ENCODE measurements at regions not wholly inside any gene's neighbourhood (a gene's known extent, or its start where the extent isn't known, plus 50 kb on each side); places are given as distances from the start of the nearest gene placed in this dataset.

- TF ChIP-seq, protein P1, sequence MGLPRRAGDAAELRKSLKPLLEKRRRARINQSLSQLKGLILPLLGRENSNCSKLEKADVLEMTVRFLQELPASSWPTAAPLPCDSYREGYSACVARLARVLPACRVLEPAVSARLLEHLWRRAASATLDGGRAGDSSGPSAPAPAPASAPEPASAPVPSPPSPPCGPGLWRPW (IDR thresholded peaks at IDR 0.05) = no peak
- no peak for TF ChIP-seq EP300 (IDR thresholded peaks at IDR 0.05)
Observed at GRCh38 chr1:34346128-34346527, 169.4 kb downstream of the C1orf94 start (continued).

DNA sequence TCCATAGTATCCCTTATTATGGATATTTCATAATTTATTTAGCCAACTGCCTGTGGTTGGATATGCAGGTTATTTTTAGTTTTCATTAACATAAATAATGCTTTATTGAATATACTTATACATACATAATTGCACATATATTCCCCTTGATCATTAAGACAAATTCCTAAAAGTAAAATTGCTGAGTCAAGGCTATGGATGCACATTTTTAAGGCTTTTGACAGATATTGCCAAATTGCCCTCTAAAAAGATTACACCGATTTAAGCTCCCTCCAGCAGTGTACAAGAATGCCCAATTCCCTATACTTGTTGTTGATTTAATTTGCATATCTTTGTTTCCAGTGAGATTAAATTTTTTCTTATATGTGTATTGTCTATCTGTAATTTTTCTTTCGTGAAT lies 176.7 kb downstream of the C1orf94 start:
- no peak for ATAC-seq
- no peaks in the 10 kb centered on the region for H3K4me1 ChIP-seq
- H3K9me3 ChIP-seq = no peaks in the 10 kb centered on the region
- CTCF ChIA-PET = no interaction called here
- FAIRE-seq = no peak
- TF ChIP-seq ZC3H11A (IDR thresholded peaks at IDR 0.05) (no peak), MAZ (IDR thresholded peaks at IDR 0.05; ENCODE audit: borderline replicate concordance, low read depth, low read length) (no peak), PBX3 (IDR thresholded peaks at IDR 0.05) (no peak), BCL3 (IDR thresholded peaks at IDR 0.05) (no peak), RCOR1 (IDR thresholded peaks at IDR 0.05; ENCODE audit: low read depth, low read length) (no peak), RNF2 (IDR thresholded peaks at IDR 0.05; ENCODE audit: borderline replicate concordance, low read depth) (no peak), EHF (CRISPR knock-in tag; IDR thresholded peaks at IDR 0.05) (no peak), HDAC2 (IDR thresholded peaks at IDR 0.05) (no peak), CHD2 (IDR thresholded peaks at IDR 0.05; ENCODE audit: low read length, partially characterized antibody) (no peak)
- TF ChIP-seq, protein P2, sequence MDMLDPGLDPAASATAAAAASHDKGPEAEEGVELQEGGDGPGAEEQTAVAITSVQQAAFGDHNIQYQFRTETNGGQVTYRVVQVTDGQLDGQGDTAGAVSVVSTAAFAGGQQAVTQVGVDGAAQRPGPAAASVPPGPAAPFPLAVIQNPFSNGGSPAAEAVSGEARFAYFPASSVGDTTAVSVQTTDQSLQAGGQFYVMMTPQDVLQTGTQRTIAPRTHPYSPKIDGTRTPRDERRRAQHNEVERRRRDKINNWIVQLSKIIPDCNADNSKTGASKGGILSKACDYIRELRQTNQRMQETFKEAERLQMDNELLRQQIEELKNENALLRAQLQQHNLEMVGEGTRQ (IDR thresholded peaks at IDR 0.05) = no peak
- DNase-seq (ENCODE audit: low read depth in 1 of 2, low spot score in 1 of 2) = no peak
- WGBS (ENCODE audit: missing lambda C conversion rate) = 4% methylated on average over 2 of the region's 2 CpGs
- H3K4me2 ChIP-seq = no peak overlapping the region
- POLR2A ChIA-PET = no interaction called here
- no peak overlapping the region for H3K4me3 ChIP-seq
- H3K27ac ChIP-seq = no peak overlapping the region

GRCh38 chr1:34354367-34354766 lies 177.7 kb downstream of the C1orf94 start:
- TF ChIP-seq HEYL (CRISPR knock-in tag; IDR thresholded peaks at IDR 0.05) = no peak
- TF ChIP-seq POLR2AphosphoS2 (conservative IDR thresholded peaks at IDR 0.05; ENCODE audit: low read length) = no peak
- TF ChIP-seq RCOR1 (IDR thresholded peaks at IDR 0.05; ENCODE audit: low read depth, low read length) = no peak
- TF ChIP-seq PHF8 (IDR thresholded peaks at IDR 0.05; ENCODE audit: borderline replicate concordance, low read depth) = no peak
- TF ChIP-seq, protein P3, sequence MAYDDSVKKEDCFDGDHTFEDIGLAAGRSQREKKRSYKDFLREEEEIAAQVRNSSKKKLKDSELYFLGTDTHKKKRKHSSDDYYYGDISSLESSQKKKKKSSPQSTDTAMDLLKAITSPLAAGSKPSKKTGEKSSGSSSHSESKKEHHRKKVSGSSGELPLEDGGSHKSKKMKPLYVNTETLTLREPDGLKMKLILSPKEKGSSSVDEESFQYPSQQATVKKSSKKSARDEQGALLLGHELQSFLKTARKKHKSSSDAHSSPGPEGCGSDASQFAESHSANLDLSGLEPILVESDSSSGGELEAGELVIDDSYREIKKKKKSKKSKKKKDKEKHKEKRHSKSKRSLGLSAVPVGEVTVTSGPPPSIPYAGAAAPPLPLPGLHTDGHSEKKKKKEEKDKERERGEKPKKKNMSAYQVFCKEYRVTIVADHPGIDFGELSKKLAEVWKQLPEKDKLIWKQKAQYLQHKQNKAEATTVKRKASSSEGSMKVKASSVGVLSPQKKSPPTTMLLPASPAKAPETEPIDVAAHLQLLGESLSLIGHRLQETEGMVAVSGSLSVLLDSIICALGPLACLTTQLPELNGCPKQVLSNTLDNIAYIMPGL (CRISPR knock-in tag; IDR thresholded peaks at IDR 0.05; ENCODE audit: borderline replicate concordance) = no peak
- Histone ChIP-seq H3K27ac (no peak overlapping the region), H3K4me1 (no peaks in the 10 kb centered on the region), H3K9me3 (no peaks in the 10 kb centered on the region), H3K4me2 (no peak overlapping the region), H3K4me3 (no peak overlapping the region)
- ATAC-seq (no peak), DNase-seq (ENCODE audit: low read depth in 1 of 2, low spot score in 1 of 2) (no peak), FAIRE-seq (no peak)
- ChIA-PET POLR2A (no interaction called here), CTCF (no interaction called here)
- 5% methylated on average over 2 of the region's 2 CpGs for WGBS (ENCODE audit: missing lambda C conversion rate)

- CTCF ChIA-PET = no interaction called here
- Histone ChIP-seq H3K27ac (no peak overlapping the region), H3K4me2 (no peak overlapping the region), H3K4me3 (no peak overlapping the region), H3K9me3 (no peaks in the 10 kb centered on the region), H3K4me1 (no peaks in the 10 kb centered on the region)
- WGBS (ENCODE audit: missing lambda C conversion rate) = 0% methylated on average over 4 of the region's 4 CpGs
- DNase-seq (ENCODE audit: low read depth in 1 of 2, low spot score in 1 of 2) (no peak), ATAC-seq (no peak), FAIRE-seq (no peak)
- TF ChIP-seq RAD21 (conservative IDR thresholded peaks at IDR 0.05 in 1 of 2, IDR thresholded peaks at IDR 0.05 in 1 of 2) = no peak
- no peak for TF ChIP-seq FOSB (CRISPR knock-in tag; IDR thresholded peaks at IDR 0.05)
- TF ChIP-seq, protein P1 (IDR thresholded peaks at IDR 0.05) = no peak
- POLR2A ChIA-PET = no interaction called here
Observed at GRCh38 chr1:34356853-34357252, 180.1 kb downstream of the C1orf94 start.
